GM21825 (cell line): ENCODE measurements at regions not wholly inside any gene's neighbourhood (a gene's known extent, or its start where the extent isn't known, plus 50 kb on each side); places are given as distances from the start of the nearest gene placed in this dataset.

Experiments used
- ATAC-seq: cut with Tn5 transposase; IDR thresholded peaks from one replicate; pipeline ENCODE4 v1.9.1; 2021; ENCODE audit warnings: mild to moderate bottlenecking, moderate library complexity; ENCODE audit not compliant: unreplicated experiment

DNA sequence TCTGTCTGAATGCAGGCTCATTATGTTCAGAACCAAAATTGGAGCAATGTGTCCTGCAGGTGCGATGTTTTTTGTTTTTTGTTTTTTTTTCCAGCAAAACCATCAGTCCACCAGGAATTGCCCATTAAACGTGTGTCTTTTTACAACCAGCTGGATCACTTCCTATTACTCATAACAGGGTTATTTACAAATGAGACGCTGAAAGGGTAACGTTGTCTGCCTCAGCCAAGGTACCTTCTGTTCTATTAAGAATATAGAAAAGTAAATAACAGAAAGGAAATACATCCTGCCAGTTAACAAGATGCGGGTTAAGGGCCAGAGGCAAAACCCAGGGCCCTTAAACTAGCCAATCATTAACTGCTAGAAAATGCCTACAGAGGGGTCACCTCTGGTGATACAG, 590.4 kb downstream of the TBC1D4 start:
- ATAC-seq: no peak

DNA sequence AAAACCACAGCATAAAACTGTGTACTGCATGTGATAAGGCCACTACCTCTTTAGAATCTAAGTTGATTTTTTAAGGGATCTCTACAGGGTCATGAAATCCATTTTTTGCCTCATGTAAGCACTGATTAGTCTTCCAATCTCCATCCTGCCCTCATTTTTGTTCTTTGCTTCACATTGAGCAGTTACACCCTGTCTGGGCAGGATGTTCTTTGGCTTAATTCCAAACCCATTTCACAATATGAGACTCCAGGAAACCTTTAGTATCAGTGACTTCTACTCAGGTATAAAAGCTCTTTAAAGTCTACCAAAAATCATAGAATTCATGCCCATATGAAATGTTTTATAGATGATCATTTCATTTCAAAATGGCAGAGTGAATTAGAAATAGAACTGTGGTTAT, 592.6 kb downstream of the TBC1D4 start:
- no peak for ATAC-seq

DNA sequence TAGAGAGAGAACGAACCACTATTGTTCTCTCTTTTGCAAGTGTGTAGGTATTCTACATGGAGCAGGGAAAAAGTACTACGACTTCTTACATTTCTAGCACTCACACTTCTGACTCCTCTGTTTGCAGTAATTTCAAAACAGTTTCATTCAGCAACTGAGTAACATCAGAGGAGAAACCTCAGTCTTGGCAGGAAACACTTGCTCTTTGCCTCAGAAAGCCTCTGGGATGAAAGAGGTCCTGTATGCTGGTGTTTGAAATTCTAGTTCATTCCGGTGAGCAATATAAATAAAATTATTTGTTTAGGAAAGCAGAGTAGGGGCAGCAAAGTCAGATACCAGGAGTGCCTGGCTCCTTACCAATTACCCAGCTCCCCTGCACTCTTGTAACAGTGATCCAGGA, 595.5 kb downstream of the TBC1D4 start:
- no peak for ATAC-seq

DNA sequence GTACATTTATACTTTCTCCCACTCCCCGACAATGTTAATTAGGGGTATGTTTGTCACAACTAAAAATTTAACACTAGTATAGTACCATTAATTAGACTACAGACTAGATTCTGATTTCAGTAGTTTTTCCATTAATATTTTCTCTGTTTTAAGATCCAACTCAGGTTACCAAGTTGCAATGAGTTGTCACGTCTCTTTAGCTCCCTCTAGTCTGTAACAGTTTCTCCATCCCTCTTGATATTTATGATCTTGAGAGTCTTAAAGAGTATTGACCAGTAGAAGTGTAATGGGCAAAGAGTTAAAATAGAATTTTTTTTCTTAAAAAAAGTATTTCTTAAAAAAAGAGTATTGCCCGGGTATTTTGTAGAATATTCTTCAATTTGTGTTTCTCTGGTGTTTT, 598.1 kb downstream of the TBC1D4 start:
- ATAC-seq: no peak

DNA sequence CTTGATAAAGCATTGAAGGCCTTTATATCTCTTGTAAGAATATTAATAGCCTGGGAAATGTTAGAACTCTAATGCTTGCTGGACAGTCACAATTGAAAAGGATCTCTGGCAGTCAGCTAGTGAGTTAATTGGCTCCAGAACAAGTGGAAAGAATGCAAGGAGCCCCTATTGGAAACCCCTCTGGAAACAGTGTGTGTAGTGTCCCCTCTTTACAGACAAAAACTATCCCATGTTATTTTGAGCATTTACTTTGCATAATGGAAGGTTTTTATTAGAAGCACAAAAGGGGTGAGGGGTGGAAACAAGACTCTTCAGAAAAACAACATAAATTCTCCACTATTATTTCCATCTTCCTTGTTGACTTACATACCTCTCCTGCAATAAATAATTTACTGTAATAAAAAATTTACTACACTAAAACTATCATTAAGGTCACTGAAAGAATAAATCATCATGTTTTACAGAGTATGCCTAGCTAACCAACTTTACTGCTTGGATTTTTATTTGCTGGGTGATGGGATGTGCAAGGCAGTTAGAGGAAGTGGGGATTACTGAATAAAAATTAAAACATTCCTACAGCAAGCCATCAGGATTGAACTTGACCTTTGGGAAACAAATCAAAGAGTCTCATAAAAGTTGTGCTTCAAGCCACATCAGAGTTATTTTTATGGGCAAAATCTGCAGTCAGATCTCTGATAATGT, 610.4 kb downstream of the TBC1D4 start:
- no peak for ATAC-seq

DNA sequence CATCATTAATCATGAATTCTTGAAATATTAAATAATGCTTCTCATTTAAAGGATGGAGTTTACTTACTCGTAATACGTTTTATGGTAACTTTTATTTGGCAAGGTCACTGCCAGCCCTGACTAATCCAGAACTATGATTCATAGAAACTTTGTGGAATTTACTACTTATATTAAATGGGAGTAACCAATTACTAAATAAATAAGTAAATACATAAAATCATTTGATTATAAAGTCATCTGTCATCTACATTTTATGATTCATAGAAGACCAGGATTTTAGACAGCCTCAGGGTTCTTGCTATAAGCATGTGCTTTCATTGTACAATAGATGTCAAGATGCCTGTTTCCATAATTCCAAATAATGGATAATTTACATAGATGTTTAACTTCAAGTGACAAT, 611.1 kb downstream of the TBC1D4 start:
- ATAC-seq: no peak

DNA sequence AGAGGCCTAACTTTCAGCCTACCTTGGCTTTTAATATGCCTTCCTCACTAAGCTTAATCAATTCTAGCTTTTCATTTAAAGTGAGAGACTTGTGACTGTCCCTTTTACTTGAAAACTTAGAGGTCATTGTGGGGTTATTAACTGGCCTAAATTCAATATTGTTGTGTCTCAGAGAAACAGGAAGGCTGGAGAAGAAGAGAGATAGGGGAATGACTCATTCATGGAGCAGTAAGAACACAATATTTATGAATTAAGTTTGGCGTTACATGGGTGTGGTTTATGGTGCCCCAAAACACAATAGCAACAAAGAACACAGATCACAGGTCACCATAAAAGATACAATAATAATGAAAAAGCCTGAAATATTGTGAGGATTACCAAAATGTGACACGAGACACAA, 612.1 kb downstream of the TBC1D4 start:
- no peak for ATAC-seq

DNA sequence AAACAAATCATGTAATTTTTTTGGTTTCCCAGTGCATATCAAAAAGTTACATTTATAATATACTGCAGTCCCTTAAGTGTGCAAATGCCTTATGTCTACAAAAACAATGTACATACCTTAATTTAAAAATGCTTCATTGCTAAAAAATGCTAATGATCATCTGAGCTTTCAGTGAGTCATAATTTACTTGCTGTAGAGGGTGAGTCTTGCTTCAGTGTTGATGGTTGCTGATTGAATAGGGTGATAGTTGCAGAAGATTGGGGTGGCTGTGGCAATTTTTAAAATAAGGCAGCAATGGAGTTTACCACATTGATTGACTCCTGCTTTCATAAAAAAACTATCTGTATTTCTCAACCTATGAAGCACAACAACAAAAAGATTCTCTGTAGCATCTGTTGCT, 613.9 kb downstream of the TBC1D4 start:
- no peak for ATAC-seq

DNA sequence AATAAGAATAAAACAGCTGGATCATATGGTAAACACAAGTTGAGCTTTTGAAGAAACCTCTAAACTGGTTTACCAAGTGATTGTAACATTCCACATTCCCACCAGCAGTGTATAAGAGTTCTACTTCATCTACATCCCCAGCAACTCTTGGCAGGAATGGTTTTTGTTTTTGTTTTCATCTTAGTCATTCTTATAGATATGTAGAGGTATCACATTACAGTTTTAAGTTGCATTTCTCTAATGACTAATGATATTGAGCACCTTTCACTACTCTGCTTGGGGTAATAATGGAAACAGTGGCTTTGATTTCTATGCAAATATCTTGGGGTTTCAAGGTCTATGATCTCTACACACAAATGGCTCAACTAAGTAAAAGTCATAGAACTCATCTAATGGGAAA, 614.5 kb downstream of the TBC1D4 start:
- no peak for ATAC-seq

DNA sequence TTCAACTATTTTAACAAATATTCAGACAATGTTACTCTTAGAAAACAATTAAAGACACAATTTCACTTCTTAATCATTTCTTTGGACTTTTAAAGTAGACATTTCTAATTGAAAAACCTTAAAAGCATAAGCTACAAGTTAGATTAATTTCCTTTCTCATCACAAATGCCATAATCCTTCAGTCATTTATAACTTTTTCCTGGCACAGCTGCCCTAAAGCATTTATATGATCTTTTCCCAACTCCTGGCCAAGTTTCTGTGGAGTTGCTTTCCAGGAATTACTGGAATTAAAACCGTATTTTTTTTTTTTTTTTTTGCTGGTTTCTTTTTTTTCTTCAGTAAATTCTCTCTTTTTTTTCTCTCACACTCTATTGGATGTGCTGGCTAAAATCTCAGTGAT, 615.9 kb downstream of the TBC1D4 start:
- no peak for ATAC-seq

DNA sequence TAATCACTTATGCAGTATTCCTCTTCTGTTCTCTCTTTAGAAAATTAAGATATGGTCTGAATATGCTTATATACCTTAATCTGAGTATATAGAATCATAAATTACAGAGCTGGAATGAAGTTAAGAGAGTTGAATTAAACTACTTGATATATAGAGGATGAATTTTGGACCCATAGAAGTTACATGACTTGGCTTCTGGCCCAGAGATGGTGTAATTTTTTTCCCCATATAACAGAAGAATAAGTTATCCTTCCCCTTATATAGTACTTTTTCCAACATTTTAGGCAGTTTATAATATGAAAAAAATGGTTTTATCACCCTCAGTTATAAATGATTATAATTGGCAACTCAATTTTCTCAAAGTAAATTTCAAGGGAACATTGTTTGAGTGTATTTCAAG, 616.3 kb downstream of the TBC1D4 start:
- ATAC-seq: no peak

DNA sequence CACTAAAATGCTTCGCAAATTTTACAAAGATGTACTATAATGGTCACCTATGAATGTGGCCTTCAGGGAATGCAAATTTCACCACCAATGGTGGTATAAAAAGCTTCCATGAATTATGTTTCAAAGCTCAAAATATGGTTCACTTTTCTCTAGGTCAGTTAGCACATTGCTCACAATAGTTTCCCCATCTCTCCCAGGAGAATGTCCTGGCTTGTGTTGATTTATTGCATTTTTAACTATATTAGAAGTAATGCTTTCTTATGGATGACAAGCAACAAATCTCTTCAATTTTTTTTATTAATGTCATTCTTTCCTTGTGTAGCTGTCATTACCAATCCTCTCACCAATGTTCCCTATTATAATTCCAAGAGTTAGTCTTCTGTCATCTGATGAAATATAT, 621.2 kb downstream of the TBC1D4 start:
- no peak for ATAC-seq

DNA sequence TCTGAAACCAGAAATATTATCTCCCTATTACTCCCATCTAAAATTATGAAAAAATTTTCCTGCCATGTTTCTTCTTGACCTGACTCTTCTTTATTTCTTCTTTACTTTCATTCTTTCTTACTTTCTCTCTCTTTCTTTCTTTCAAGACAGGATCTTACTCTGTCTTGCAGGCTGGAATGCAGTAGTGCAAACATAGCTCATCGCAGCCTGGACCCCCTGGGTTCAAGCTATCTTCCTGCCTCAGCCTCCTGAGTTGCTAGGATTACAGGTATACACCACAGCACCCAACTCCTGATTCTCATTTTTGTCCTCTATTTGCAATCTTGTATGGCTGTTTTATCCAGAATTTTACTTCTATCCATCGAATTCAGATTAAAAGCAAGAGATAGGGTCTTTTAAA, 631.1 kb downstream of the TBC1D4 start:
- no peak for ATAC-seq

DNA sequence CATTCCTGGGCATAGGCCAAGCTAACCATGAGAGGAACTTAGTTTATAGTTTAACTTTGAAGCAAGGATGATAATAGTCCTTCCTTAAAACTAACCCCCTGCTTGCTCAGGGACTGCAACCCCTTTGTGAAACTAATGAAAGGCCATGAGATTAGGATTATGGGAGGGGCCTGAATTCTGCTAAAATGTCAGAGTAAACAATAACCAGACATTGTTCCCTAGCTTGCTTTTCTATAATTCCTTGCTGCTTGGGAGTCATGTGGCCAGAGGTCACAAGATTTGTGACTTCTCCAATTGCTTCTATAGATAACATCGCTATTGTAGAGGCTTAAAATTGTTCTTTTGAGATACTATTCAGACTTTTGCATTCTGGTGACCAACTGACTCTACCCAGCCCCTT, 634.0 kb downstream of the TBC1D4 start:
- ATAC-seq: no peak

DNA sequence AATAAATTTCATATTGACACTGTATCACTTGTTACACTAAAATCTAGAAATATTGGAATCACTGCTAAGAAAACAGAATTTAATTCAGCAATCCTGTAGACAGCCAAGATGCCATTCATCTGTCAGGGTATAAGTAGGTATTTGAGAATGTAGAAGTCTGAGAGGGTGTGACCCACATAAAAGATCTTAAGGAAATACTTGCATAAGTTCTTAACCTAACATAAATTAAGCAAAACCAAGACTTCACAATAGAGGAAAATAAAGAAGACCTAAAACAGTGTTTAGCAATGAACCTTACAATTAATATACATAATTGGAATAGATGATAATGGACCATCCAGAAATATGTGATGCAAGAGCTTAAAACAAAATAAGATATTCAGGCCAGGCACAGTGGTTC, 636.2 kb downstream of the TBC1D4 start:
- no peak for ATAC-seq

DNA sequence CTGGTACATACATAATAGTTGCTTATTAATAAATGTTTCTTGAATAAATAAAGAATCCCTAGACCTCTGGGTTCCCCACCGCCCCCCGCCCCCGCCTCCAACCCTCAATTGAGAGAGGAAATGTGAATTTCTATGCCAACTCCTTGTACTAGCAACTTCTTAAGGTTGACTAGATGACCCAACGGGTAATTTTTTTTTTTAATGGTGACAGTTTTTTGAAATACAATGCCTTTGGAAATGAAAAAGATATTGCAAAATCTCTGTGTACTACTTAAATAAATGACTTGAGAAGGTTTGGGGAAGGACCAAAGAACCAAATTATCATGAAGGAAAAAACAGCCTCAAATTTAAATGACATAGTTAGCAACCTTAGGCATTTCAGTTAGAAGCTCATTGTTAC, 640.3 kb downstream of the TBC1D4 start:
- ATAC-seq: no peak

DNA sequence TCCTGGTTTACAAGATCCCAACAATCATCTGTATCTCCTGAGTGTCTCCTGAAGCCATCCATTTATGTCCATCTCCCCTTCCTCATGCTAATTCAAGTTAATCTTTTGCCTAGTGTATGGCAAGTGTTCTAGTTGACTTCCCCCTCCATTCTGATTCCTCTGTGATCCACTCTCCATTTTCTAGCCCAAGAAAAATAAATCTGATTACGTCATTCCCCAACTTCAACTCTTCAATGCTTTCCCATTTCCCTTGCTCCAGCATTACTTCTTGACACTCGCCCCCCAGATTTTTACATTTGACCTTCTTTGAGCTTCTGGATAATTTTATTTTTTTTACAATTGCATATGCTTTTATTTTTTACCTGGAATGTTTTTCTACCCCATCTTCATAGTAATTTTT, 640.8 kb downstream of the TBC1D4 start:
- no peak for ATAC-seq

DNA sequence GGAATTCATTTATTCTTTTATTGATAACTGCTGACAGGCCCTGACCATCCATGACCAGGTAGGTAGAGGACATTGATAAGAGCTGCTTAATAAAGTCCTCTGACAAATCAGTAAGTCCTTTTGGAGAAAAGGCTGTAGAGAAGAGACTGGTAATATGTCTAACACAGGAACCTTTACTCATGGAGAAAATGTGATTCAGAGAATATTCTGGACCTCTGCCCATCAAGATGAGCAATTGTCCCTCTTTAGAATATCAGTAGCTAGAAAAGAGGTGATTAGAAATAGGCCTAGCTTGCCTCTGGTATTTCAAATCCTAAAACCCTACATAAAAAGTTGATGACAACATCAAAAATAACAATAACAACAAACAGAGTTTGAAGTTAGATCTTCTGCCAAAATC, 642.3 kb downstream of the TBC1D4 start:
- ATAC-seq: no peak

DNA sequence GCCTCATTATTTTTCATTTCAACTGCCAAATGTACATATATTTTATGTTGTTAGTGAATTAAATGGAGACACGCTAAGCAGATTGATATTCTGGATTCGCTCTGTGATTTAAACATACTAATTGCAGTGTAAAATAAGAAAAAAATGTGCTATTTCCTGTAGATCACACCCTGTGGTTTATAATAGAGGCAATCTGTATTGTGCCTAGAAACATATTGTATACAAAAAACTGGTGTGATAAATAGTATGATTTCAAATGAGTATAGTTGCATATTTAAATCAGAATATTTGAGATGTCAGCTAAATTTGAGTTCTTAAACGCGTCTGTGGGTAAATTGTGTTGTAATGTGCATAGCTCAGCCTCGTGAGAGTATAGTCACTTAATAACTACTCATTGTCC, 643.9 kb downstream of the TBC1D4 start:
- no peak for ATAC-seq

DNA sequence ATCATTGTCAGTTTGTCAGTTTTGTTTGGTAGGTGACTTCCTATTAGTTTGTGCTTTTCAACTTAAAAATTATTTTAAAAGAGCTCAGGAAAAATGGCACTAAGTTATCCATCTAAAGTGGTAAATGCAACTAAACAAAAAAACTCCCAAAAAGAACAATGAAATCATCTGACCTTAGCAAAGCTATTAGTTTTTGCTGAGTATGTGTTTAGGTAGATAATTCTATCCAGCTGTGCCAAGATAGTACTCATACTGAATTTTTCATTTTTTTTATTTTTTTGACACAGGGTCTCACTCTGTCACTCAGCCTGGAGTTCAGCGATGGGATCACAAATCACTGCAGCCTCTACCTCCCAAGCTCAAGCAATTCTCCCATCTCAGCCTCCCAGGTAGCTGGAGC, 645.3 kb downstream of the TBC1D4 start:
- no peak for ATAC-seq

DNA sequence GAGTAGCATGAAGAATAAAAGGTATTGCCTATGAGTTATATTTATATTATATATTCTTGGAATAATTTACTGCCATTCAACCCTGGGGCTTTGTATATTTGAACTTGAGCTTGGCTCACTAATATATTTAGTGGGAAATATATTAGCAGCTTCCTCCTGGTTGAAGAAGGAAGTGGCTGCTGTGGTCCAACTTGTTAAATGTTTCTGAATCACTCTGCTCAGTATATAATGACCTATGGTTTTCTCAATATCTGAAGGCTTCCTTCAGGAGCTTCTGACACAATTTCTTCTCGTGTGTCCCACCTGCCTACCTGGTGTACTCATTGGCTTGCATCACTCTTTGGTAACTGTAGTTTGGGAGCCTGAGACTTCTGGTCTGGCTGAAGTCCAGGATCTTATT, 646.4 kb downstream of the TBC1D4 start:
- no peak for ATAC-seq

DNA sequence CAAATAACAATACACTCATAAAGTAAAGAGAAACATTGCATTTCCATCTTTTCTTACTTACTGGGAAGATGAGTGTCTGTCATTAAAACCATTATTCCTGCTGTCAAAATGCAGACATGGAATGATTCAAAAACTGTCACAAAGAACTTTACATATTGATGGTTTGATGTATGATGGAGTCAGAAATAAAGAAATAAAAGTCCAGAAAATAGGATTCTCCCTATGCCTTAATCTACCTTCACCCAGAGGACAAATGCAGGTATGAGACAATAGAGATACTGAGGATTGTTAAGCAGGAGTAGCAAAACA, 656.1 kb downstream of the TBC1D4 start:
- ATAC-seq: no peak

DNA sequence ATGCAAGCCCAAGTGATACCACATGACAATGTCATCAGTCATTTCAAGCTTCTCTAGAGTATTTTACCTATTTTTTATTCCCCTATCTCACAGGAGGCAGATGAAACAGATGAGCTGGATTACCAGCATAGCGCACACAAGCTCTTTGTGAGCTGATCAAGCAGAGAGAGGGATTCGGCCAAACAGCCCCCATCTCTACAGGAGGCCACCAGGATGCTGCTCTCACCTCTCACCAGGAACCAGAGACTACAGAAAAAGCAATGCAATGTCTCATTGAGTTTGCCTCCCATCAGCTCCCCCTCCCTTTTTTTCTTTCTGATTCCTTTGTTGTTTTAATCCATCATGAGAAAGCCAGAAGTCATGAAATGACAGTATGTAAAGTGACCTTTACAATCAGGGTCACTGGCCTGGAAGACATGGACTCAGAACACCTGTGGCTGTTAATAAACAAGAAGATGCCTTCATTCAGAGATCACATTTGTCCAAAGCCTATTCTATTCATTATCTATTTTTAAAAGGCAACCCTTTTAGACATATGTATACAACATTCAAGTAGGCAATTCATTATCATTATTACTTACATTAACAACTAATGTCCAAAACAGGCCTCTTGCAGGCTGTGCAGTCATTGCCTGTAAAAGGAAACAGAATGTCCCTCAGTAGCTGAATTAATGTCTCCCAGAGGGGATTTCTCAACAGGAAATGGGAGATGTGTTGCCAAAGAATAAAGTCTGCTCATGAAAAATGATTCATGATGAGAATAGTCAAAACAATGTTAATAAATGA, 656.6 kb downstream of the TBC1D4 start:
- no peak for ATAC-seq
